Endothelial cell of umbilical vein (primary cell): ENCODE measurements at regions not wholly inside any gene's neighbourhood (a gene's known extent, or its start where the extent isn't known, plus 50 kb on each side); places are given as distances from the start of the nearest gene placed in this dataset.
"Not testable (repeated sequence)": the region's sequence is repeated elsewhere in the genome, so short reads cannot be mapped to it uniquely, and the experiment has no call there.

ENCODE experiments used
- BruUV-seq: library from RNA; stranded (reverse); fragments of 400-500 nt; replicated peaks from 2 replicates; lab custom pipeline; 2021; lab: Mats Ljungman, UMichigan
- CTCF ChIA-PET: fragments of 300-600, 350-600 bp; sonication (Branson Sonifier 250); formaldehyde crosslinking; loops from one replicate; lab custom pipeline; 2021; ENCODE audit warnings: antibody characterized with exemption, inconsistent platforms; lab: Charles Lee
- POLR2A ChIA-PET: fragments of 300-600, 350-600 bp; sonication (Branson Sonifier 250); formaldehyde crosslinking; loops from one replicate; lab custom pipeline; 2021; ENCODE audit warnings: antibody characterized with exemption, inconsistent platforms; lab: Charles Lee
- DNase-seq: peaks from one replicate; pipeline ENCODE4 v3.0.0-alpha.2; 2011; ENCODE audit warnings: low read depth, low spot score
- FAIRE-seq: peaks from 2 replicates; lab custom pipeline; 2011; peaks lifted over from hg19 to GRCh38; lab: Jason Lieb, UNC
- H2AFZ ChIP-seq: 2 replicates; pipeline ENCODE4 v1.6.0; 2012; ENCODE audit warnings: low read depth, low read length, control low read depth, inconsistent platforms
- H3K27ac ChIP-seq: 2 replicates; pipeline ENCODE4 v1.5.1; 2011; ENCODE audit warnings: low read depth, mild to moderate bottlenecking, control low read depth, low read length, moderate library complexity; ENCODE audit not compliant: insufficient read depth
- H3K27me3 ChIP-seq, 2 experiments: 2 replicates each; pipeline versions ENCODE4 v1.6.0 to v1.6.1; 2011; ENCODE audit warnings: low read length in 2 of 2, mixed read lengths in 1 of 2; ENCODE audit not compliant: control insufficient read depth in 2 of 2, insufficient read depth in 2 of 2
- H3K36me3 ChIP-seq, 2 experiments: 2 replicates in 1 of 2; 3 replicates in 1 of 2; pipeline ENCODE4 v1.5.1; 2011; ENCODE audit warnings: low read length in 2 of 2, mild to moderate bottlenecking in 1 of 2, moderate library complexity in 1 of 2; ENCODE audit not compliant: control insufficient read depth in 2 of 2, insufficient read depth in 2 of 2; ENCODE audit errors: extremely low read depth in 1 of 2
- H3K4me1 ChIP-seq: 3 replicates; pipeline ENCODE4 v1.5.1; 2011; ENCODE audit warnings: mild to moderate bottlenecking, low read length; ENCODE audit not compliant: control insufficient read depth, insufficient read depth; ENCODE audit errors: extremely low read depth
- H3K4me2 ChIP-seq: 2 replicates; pipeline ENCODE4 v1.6.1; 2011; ENCODE audit warnings: low read length, control low read depth, mixed read lengths; ENCODE audit not compliant: insufficient read depth
- H3K4me3 ChIP-seq, 3 experiments: fragments of 200-600 bp in 1 of 3; sonication (generic), shearing (Covaris generic) in 1 of 3; replicated peaks in 1 of 3; 2 replicates each; pipeline ENCODE4 v1.5.1; 2011 to 2016; ENCODE audit warnings: control low read depth in 3 of 3, low read length in 3 of 3, mild to moderate bottlenecking in 2 of 3, inconsistent platforms in 1 of 3, low read depth in 1 of 3, moderate library complexity in 1 of 3; ENCODE audit not compliant: insufficient read depth in 1 of 3
- H3K79me2 ChIP-seq: 2 replicates; pipeline ENCODE4 v1.6.0; 2012; ENCODE audit warnings: low read length, inconsistent platforms; ENCODE audit not compliant: control insufficient read depth, insufficient read depth
- H3K9ac ChIP-seq: replicated peaks from 2 replicates; pipeline ENCODE3; 2011; ENCODE audit warnings: low read length, control low read depth; ENCODE audit not compliant: insufficient read depth; ENCODE audit errors: extremely low read depth
- H3K9me1 ChIP-seq: replicated peaks from 3 replicates; pipeline ENCODE4 v1.6.0; 2011; ENCODE audit warnings: mild to moderate bottlenecking, low read length; ENCODE audit not compliant: control insufficient read depth, insufficient read depth; ENCODE audit errors: extremely low read depth
- H3K9me3 ChIP-seq: replicated peaks from 2 replicates; pipeline ENCODE4 v1.5.1; 2012; ENCODE audit warnings: low read length, inconsistent platforms; ENCODE audit not compliant: control insufficient read depth, insufficient read depth
- H4K20me1 ChIP-seq: replicated peaks from 2 replicates; pipeline ENCODE3; 2011; ENCODE audit warnings: mild to moderate bottlenecking, low read length; ENCODE audit not compliant: control insufficient read depth, insufficient read depth; ENCODE audit errors: extremely low read depth
- EZH2 ChIP-seq: IDR thresholded peaks from 2 replicates; pipeline ENCODE4 v1.6.1; 2012; ENCODE audit warnings: borderline replicate concordance, low read depth, mild to moderate bottlenecking, moderate library complexity, low read length, inconsistent platforms; ENCODE audit not compliant: severe bottlenecking
- FOS ChIP-seq: IDR thresholded peaks from 2 replicates; pipeline ENCODE4 v1.6.1; 2011; ENCODE audit warnings: mild to moderate bottlenecking, low read length, moderate library complexity, borderline replicate concordance; ENCODE audit not compliant: insufficient read depth
- GATA2 ChIP-seq: IDR thresholded peaks from 2 replicates; pipeline ENCODE4 v1.7.0; 2011; ENCODE audit warnings: low read depth, mild to moderate bottlenecking, moderate library complexity, mixed read lengths, low read length; ENCODE audit not compliant: insufficient read length, insufficient read depth
- JUN ChIP-seq: IDR thresholded peaks from 2 replicates; pipeline ENCODE4 v1.6.1; 2011; ENCODE audit warnings: borderline replicate concordance, low read depth; ENCODE audit not compliant: insufficient read length, insufficient read depth
- MYC ChIP-seq: IDR thresholded peaks from one replicate; pipeline ENCODE4 v1.6.1; 2011; ENCODE audit warnings: mild to moderate bottlenecking, low read depth, low read length
- POLR2A ChIP-seq: IDR thresholded peaks from 2 replicates; pipeline ENCODE4 v1.6.1; 2012; ENCODE audit warnings: low read depth, mild to moderate bottlenecking, control low read depth, low read length
- POLR2AphosphoS5 ChIP-seq: IDR thresholded peaks from 2 replicates; pipeline ENCODE4 v1.6.1; 2012; ENCODE audit warnings: low read depth, mild to moderate bottlenecking, control low read depth, low read length, moderate library complexity; ENCODE audit not compliant: insufficient read depth
- dilution Hi-C: fragments of 300-500 bp; cut with MboI; formaldehyde crosslinking; loops from one replicate; pipeline ENCODE4 v1.15.0; 2019; ENCODE audit warnings: low sequenced_read_pairs; ENCODE audit not compliant: extremely low pct_ligation_motif_present
- intact Hi-C: fragments of 100-400 bp; cut with micrococcal nuclease; formaldehyde crosslinking; loops from one replicate; pipeline ENCODE4 v1.10.0; 2022
- TF ChIP-seq, protein P1 (sequence below): IDR thresholded peaks from 2 replicates; pipeline ENCODE4 v1.6.1; 2011; ENCODE audit not compliant: insufficient read depth, insufficient read length
- TF ChIP-seq, protein P2 (sequence below), 2 donors: IDR thresholded peaks; 1 replicate in 1 of 2; 2 replicates in 1 of 2; pipeline ENCODE4 v1.5.1; 2011; ENCODE audit warnings: low read length in 2 of 2, mild to moderate bottlenecking in 2 of 2, moderate library complexity in 2 of 2, control low read depth in 1 of 2, inconsistent platforms in 1 of 2, low read depth in 1 of 2; ENCODE audit not compliant: insufficient read depth in 1 of 2; ENCODE audit errors: extremely low read depth in 1 of 2

DNA sequence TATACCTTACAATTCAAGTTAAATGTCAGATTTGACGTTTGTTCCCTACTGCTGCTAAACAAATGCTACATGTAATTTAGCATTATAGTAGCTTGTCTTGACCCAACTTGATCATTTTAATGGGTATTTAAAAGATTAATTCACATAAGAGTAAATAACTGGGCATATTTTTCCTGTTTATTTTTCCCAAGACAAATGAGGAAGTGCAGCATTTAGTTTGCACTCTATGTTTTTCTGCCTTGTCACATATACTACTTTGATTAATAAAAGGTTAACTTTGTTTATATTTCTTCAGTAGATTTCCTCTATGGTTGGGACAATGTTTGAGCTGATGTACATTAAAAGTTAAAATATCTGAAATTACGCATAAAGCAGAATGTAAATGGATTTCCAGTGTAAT lies 641.8 kb downstream of the PRR16 start:
- Histone ChIP-seq H3K4me1 (no peaks in the 10 kb centered on the region), H3K27me3 (no peaks in the 10 kb centered on the region), H4K20me1 (no peaks in the 10 kb centered on the region), H3K4me3 (no peak overlapping the region), H3K79me2 (no peaks in the 10 kb centered on the region), H3K9me3 (no peaks in the 10 kb centered on the region), H3K36me3 (no peaks in the 10 kb centered on the region), H3K4me2 (no peak overlapping the region), H3K9ac (no peak overlapping the region), H3K27ac (no peak overlapping the region), H2AFZ (no peak overlapping the region), H3K9me1 (no peaks in the 10 kb centered on the region)
- TF ChIP-seq, protein P1, sequence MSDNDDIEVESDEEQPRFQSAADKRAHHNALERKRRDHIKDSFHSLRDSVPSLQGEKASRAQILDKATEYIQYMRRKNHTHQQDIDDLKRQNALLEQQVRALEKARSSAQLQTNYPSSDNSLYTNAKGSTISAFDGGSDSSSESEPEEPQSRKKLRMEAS = no peak
- TF ChIP-seq GATA2 (no peak), FOS (no peak), EZH2 (no peak), POLR2A (no peak), POLR2AphosphoS5 (no peak), JUN (no peak), MYC (no peak)
- TF ChIP-seq, protein P2, sequence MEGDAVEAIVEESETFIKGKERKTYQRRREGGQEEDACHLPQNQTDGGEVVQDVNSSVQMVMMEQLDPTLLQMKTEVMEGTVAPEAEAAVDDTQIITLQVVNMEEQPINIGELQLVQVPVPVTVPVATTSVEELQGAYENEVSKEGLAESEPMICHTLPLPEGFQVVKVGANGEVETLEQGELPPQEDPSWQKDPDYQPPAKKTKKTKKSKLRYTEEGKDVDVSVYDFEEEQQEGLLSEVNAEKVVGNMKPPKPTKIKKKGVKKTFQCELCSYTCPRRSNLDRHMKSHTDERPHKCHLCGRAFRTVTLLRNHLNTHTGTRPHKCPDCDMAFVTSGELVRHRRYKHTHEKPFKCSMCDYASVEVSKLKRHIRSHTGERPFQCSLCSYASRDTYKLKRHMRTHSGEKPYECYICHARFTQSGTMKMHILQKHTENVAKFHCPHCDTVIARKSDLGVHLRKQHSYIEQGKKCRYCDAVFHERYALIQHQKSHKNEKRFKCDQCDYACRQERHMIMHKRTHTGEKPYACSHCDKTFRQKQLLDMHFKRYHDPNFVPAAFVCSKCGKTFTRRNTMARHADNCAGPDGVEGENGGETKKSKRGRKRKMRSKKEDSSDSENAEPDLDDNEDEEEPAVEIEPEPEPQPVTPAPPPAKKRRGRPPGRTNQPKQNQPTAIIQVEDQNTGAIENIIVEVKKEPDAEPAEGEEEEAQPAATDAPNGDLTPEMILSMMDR (IDR thresholded peaks at IDR 0.05; ENCODE audit: extremely low read depth in 1 of 2, insufficient read depth in 1 of 2, low read depth in 1 of 2, low read length in 2 of 2) = no peak
- BruUV-seq = no TSS peak
- FAIRE-seq = no peak
- ChIA-PET POLR2A (no interaction called here), CTCF (interaction anchor here (1.1 to 1.2 kb wide), 2 partner anchors 15 to 33 kb away, joined by 3 read pairs; no protein-coding TSS in a partner anchor)
- no peak for DNase-seq
- intact Hi-C loops (no loop called here), dilution Hi-C loops (no loop called here)

DNA sequence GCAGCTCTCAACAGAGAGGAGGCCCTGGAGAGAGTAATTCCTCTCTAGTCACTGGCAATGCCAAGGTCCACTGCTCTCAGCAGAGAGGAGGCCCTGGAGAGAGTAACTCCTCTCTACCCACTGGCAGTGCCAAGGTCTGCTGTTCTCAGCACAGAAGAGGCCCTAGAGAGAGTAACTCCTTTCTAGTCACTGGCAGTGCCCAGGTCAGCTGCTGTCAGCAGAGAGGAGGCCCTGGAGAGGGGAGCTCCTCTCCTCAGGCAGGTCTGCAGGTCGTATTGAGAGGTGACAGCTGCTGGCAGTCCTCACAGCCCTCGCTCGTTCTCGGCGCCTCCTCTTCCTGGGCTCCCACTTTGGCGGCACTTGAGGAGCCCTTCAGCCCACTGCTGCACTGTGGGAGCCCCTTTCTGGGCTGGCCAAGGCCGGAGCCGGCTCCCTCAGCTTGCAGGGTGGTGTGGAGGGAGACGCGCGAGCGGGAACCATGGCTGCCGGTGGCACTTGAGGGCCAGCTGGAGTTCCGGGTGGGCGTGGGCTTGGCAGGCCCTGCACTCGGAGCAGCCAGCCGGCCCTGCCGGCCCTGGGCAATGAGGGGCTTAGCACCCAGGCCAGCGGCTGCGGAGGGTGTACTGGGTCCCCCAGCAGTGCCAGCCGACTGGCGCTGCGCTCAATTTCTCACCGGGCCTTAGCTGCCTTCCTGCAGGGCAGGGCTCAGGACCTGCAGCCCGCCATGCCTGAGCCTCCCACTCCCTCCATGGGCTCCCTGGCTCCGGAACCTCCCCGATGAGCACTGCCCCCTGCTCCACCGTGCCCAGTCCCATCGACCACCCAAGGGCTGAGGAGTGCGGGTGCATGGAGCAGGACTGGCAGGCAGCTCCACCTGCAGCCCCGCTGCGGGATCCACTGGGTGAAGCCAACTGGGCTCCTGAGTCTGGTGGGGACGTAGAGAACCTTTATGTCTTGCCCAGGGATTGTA lies 642.9 kb downstream of the PRR16 start:
- H3K4me1 ChIP-seq, H3K9me1 ChIP-seq, DNase-seq, FAIRE-seq, H3K9me3 ChIP-seq, H3K36me3 ChIP-seq, dilution Hi-C loops, H3K27me3 ChIP-seq, POLR2A ChIA-PET, BruUV-seq, H3K79me2 ChIP-seq, H3K9ac ChIP-seq, H3K27ac ChIP-seq, H3K4me3 ChIP-seq, H4K20me1 ChIP-seq, H3K4me2 ChIP-seq, intact Hi-C loops: not testable (repeated sequence)
- peak overlapping the region; percentile 38 for H2AFZ ChIP-seq
- CTCF ChIA-PET = interaction anchor here (1.1 to 1.2 kb wide), 2 partner anchors 14 to 32 kb away, joined by 3 read pairs; no protein-coding TSS in a partner anchor
